Neural progenitor cell (in vitro differentiated cells): ENCODE measurements at regions not wholly inside any gene's neighbourhood (a gene's known extent, or its start where the extent isn't known, plus 50 kb on each side); places are given as distances from the start of the nearest gene placed in this dataset.

Experiments used
- DNase-seq: peaks from one replicate; pipeline ENCODE4 v3.0.0-alpha.2; 2016; ENCODE audit warnings: low spot score
- H2AFZ ChIP-seq: fragments of 200-600 bp; sonication (generic); replicated peaks from 2 replicates; pipeline ENCODE4 v1.6.1; 2016; ENCODE audit warnings: antibody characterized with exemption
- H3F3A ChIP-seq: fragments of 200-600 bp; sonication (generic); 2 replicates; pipeline ENCODE4 v1.6.1; 2016; ENCODE audit warnings: antibody characterized with exemption, low read depth
- H3K27ac ChIP-seq: fragments of 200-600 bp; sonication (generic); 2 replicates; pipeline ENCODE4 v1.5.1; 2016; ENCODE audit warnings: mild to moderate bottlenecking
- H3K27me3 ChIP-seq: fragments of 200-600 bp; sonication (generic); 2 replicates; pipeline ENCODE4 v1.6.1; 2016; ENCODE audit warnings: mild to moderate bottlenecking, moderate library complexity
- H3K36me3 ChIP-seq: fragments of 200-600 bp; sonication (generic); 2 replicates; pipeline ENCODE4 v1.5.1; 2016
- H3K4me1 ChIP-seq: fragments of 200-600 bp; sonication (generic); 2 replicates; pipeline ENCODE4 v1.6.1; 2016; ENCODE audit warnings: mixed run types
- H3K4me2 ChIP-seq: fragments of 200-600 bp; sonication (generic); 2 replicates; pipeline ENCODE4 v1.6.1; 2016
- H3K4me3 ChIP-seq: fragments of 200-600 bp; sonication (generic); 2 replicates; pipeline ENCODE4 v1.5.1; 2016
- H3K79me2 ChIP-seq: fragments of 200-600 bp; sonication (generic); 2 replicates; pipeline ENCODE4 v1.6.1; 2016; ENCODE audit warnings: low read depth
- H3K9ac ChIP-seq: fragments of 200-600 bp; sonication (generic); 2 replicates; pipeline ENCODE4 v1.6.1; 2016
- H3K9me3 ChIP-seq: fragments of 200-600 bp; sonication (generic); 2 replicates; pipeline ENCODE4 v1.5.1; 2016; ENCODE audit warnings: low read depth
- H4K20me1 ChIP-seq: fragments of 200-600 bp; sonication (generic); 2 replicates; pipeline ENCODE4 v1.6.1; 2016; ENCODE audit warnings: low read depth
- H3K27ac Mint-ChIP-seq: 3 replicates; pipeline ENCODE4 v1.8.0; 2021; ENCODE audit warnings: mixed read lengths
- H3K27me3 Mint-ChIP-seq: 2 replicates; pipeline ENCODE4 v1.8.0; 2022; ENCODE audit warnings: low read depth, mild to moderate bottlenecking, inconsistent platforms, moderate library complexity, mixed read lengths; ENCODE audit not compliant: insufficient read depth
- H3K36me3 Mint-ChIP-seq: 3 replicates; pipeline ENCODE4 v1.8.0; 2021; ENCODE audit warnings: mixed read lengths
- H3K4me1 Mint-ChIP-seq: 3 replicates; pipeline ENCODE4 v1.8.0; 2021; ENCODE audit warnings: mixed read lengths
- H3K4me3 Mint-ChIP-seq: 3 replicates; pipeline ENCODE4 v1.8.0; 2021; ENCODE audit warnings: mild to moderate bottlenecking, moderate library complexity, mixed read lengths
- H3K9me3 Mint-ChIP-seq: 3 replicates; pipeline ENCODE4 v1.8.0; 2020; ENCODE audit warnings: mixed read lengths
- CTCF ChIP-seq: fragments of 200-600 bp; sonication (generic); IDR thresholded peaks from 2 replicates; pipeline ENCODE4 v1.5.1; 2017; ENCODE audit warnings: antibody characterized with exemption, mild to moderate bottlenecking
- EZH2 ChIP-seq: fragments of 200-600 bp; sonication (generic); IDR thresholded peaks from 2 replicates; pipeline ENCODE4 v1.6.1; 2017; ENCODE audit warnings: antibody characterized with exemption, mild to moderate bottlenecking, moderate library complexity
- EZH2phosphoT487 ChIP-seq: fragments of 200-600 bp; sonication (generic); IDR thresholded peaks from 2 replicates; pipeline ENCODE4 v1.6.1; 2017; ENCODE audit warnings: antibody characterized with exemption

- DNase-seq: no peak
- TF ChIP-seq EZH2phosphoT487 (no peak), CTCF (no peak), EZH2 (no peak)
- no peak overlapping the region for H3K27ac Mint-ChIP-seq
- H3K79me2 ChIP-seq: no peaks in the 10 kb centered on the region
- no peaks in the 10 kb centered on the region for H3K27me3 ChIP-seq
- no peaks in the 10 kb centered on the region for H3K9me3 ChIP-seq
- H3K27me3 Mint-ChIP-seq: peaks cover 9% of the 10 kb centered on the region
- no peak overlapping the region for H3K4me3 ChIP-seq
- H3F3A ChIP-seq: no peaks in the 10 kb centered on the region
- no peaks in the 10 kb centered on the region for H4K20me1 ChIP-seq
- H3K9ac ChIP-seq: no peak overlapping the region
- no peak overlapping the region for H3K27ac ChIP-seq
- H3K4me3 Mint-ChIP-seq: no peak overlapping the region
- H3K4me1 Mint-ChIP-seq: no peaks in the 10 kb centered on the region
- H3K4me1 ChIP-seq: no peaks in the 10 kb centered on the region
- no peaks in the 10 kb centered on the region for H3K36me3 ChIP-seq
- H3K36me3 Mint-ChIP-seq: no peaks in the 10 kb centered on the region
- no peaks in the 10 kb centered on the region for H3K9me3 Mint-ChIP-seq
- H2AFZ ChIP-seq: no peak overlapping the region
- no peak overlapping the region for H3K4me2 ChIP-seq
These were observed 109.2 kb downstream of the CCT6B start for GRCh38 chr17:34851961-34852540.

GRCh38 chr17:34850964-34851363, 110.3 kb downstream of the CCT6B start:
- no peak for TF ChIP-seq EZH2
- no peak for TF ChIP-seq EZH2phosphoT487
- no peak for TF ChIP-seq CTCF
- Mint-ChIP-seq H3K4me3 (no peak overlapping the region), H3K36me3 (no peaks in the 10 kb centered on the region), H3K4me1 (no peaks in the 10 kb centered on the region), H3K9me3 (no peaks in the 10 kb centered on the region), H3K27me3 (peaks cover 10% of the 10 kb centered on the region), H3K27ac (no peak overlapping the region)
- Histone ChIP-seq H3F3A (no peaks in the 10 kb centered on the region), H3K79me2 (no peaks in the 10 kb centered on the region), H3K4me2 (no peak overlapping the region), H3K9ac (no peak overlapping the region), H3K36me3 (no peaks in the 10 kb centered on the region), H3K9me3 (no peaks in the 10 kb centered on the region), H3K27me3 (no peaks in the 10 kb centered on the region), H4K20me1 (no peaks in the 10 kb centered on the region), H3K27ac (no peak overlapping the region), H3K4me1 (no peaks in the 10 kb centered on the region), H3K4me3 (no peak overlapping the region), H2AFZ (no peak overlapping the region)
- no peak for DNase-seq

GRCh38 chr17:34850023-34850422, 111.2 kb downstream of the CCT6B start:
- Histone ChIP-seq H3K36me3 (no peaks in the 10 kb centered on the region), H3K9me3 (no peaks in the 10 kb centered on the region), H2AFZ (no peak overlapping the region), H3K4me2 (no peak overlapping the region), H4K20me1 (no peaks in the 10 kb centered on the region), H3K79me2 (no peaks in the 10 kb centered on the region), H3K4me1 (no peaks in the 10 kb centered on the region), H3F3A (no peaks in the 10 kb centered on the region), H3K9ac (no peak overlapping the region), H3K27ac (no peak overlapping the region), H3K4me3 (no peak overlapping the region), H3K27me3 (no peaks in the 10 kb centered on the region)
- no peak overlapping the region for H3K4me3 Mint-ChIP-seq
- H3K27ac Mint-ChIP-seq: no peak overlapping the region
- peaks cover 8% of the 10 kb centered on the region for H3K27me3 Mint-ChIP-seq
- TF ChIP-seq CTCF (no peak), EZH2phosphoT487 (no peak), EZH2 (no peak)
- H3K36me3 Mint-ChIP-seq: no peaks in the 10 kb centered on the region
- H3K4me1 Mint-ChIP-seq: no peaks in the 10 kb centered on the region
- no peak for DNase-seq
- H3K9me3 Mint-ChIP-seq: no peaks in the 10 kb centered on the region
